GM12873 (cell line): ENCODE measurements at regions not wholly inside any gene's neighbourhood (a gene's known extent, or its start where the extent isn't known, plus 50 kb on each side); places are given as distances from the start of the nearest gene placed in this dataset.

Source experiments
- TF ChIP-seq, protein P1 (sequence below): IDR thresholded peaks from 2 replicates; pipeline ENCODE4 v1.5.1; 2012; ENCODE audit warnings: low read depth, mild to moderate bottlenecking, moderate library complexity, low read length, control low read depth; ENCODE audit not compliant: insufficient read depth; ENCODE audit errors: missing control alignments

DNA sequence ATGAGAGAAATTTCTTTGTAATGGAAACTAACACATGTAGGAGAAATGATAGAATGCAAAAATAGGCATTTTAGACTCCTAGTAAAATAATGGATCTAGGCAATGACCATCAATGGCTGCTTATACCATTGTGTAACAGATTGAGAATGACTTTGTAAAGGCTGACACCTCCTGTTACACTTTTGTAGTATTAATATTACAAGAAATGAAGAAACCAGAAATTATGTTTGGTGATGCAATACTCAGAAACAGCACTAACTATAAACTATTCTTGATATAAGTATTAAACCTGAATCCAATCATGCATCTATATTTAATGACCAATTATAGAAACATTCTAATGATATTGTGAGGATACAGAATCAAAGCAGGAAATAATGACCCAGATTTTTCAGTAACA is 108.5 kb upstream of the CNTN1 start:
- TF ChIP-seq, protein P1, sequence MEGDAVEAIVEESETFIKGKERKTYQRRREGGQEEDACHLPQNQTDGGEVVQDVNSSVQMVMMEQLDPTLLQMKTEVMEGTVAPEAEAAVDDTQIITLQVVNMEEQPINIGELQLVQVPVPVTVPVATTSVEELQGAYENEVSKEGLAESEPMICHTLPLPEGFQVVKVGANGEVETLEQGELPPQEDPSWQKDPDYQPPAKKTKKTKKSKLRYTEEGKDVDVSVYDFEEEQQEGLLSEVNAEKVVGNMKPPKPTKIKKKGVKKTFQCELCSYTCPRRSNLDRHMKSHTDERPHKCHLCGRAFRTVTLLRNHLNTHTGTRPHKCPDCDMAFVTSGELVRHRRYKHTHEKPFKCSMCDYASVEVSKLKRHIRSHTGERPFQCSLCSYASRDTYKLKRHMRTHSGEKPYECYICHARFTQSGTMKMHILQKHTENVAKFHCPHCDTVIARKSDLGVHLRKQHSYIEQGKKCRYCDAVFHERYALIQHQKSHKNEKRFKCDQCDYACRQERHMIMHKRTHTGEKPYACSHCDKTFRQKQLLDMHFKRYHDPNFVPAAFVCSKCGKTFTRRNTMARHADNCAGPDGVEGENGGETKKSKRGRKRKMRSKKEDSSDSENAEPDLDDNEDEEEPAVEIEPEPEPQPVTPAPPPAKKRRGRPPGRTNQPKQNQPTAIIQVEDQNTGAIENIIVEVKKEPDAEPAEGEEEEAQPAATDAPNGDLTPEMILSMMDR: no peak

DNA sequence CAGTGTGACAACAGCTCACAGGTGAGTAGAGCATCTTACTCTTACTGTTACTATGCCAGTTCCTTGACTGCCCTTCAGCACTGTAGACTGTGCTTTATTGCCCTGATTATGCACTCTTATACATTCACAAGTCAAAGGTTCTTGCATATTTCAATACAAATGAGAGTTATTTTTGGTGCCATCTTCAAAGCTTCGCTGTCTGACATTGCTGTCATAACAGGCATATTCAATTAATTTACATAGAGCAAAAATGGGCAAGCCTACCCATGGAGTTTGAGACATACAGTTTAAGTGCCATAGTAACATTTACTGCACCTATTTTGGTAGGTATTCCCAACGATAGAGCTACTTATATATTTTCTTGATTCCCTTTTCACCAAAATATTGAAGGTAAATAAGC is 107.5 kb upstream of the CNTN1 start:
- TF ChIP-seq, protein P1: no peak

DNA sequence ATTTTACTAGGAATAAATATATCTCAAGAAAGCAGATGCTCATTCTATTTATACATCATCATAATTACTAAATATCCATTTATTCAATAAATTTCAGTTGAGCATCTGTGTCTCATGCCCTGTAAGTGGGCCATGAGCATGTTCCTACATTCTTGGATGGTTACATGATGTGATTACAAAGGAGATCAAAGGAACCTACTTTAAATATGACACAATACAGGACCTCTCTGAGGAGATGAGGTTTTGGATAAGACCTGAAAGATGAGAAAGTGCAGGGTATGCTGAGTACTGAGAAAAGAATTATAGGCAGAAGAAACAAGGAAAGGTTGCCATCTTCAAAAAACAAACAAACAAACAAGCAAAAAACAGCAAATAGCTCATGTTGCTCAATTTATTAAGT is 105.4 kb upstream of the CNTN1 start:
- TF ChIP-seq, protein P1: no peak

DNA sequence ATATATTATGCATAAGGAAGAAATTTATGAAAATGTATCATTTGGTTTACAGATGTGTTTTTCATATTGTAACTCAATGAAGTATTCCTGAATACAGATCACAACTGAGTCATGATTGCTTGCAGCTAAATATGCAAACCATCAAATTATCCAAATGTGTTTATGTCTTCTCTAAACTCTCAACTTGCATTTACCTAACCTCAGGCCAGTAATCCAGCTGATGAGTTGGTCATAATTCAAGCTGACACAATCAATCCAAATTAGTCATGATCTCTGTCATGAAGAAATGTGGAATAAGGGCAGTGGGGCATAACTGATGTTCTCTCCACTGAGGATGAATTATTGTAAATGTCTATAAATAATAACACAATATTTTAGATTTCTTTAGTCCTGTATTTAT is 104.8 kb upstream of the CNTN1 start:
- TF ChIP-seq, protein P1: no peak

DNA sequence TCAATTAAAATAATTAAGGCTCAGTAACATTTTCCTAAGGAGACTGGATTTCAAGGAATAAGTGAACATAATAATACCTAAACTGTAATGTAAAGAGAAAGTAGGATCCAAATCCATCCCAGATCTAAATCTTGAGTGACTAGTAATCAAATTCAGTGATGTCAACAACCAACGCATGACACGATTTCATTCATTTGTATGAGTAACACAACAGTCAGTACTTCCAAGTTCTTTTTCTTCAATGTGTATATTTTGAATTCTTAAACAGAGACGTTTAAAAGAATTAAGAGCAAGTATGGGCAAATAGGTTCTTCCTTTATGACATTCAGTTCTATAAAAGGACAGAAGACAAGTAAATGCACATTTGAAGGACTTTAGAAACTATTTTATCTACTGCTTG is 104.3 kb upstream of the CNTN1 start:
- TF ChIP-seq, protein P1: no peak

DNA sequence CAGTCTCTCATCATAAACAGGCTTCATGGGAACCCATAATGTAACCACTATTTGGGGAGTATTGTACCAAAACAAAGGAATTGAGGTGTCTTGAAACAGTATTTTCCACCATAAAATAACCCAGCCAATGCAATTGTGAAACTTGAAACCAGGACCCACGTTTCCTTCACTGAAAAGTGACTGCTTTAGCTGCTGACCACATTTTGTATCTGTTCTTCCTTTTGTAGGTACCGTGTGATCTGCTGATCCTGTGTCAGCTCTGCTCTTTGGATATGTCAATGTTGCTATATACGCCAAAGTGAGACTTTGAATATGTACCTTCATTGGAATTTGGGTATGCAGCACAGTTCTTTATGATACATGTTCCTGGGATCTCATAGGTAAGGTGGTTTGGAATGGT is 95.1 kb upstream of the CNTN1 start:
- TF ChIP-seq, protein P1: no peak

GRCh38 chr12:40598073-40598472 is 94.2 kb upstream of the CNTN1 start:
- TF ChIP-seq, protein P1: no peak
